ENCODE measurements at regions not wholly inside any gene's neighbourhood (a gene's known extent, or its start where the extent isn't known, plus 50 kb on each side); places are given as distances from the start of the nearest gene placed in this dataset.

DNA sequence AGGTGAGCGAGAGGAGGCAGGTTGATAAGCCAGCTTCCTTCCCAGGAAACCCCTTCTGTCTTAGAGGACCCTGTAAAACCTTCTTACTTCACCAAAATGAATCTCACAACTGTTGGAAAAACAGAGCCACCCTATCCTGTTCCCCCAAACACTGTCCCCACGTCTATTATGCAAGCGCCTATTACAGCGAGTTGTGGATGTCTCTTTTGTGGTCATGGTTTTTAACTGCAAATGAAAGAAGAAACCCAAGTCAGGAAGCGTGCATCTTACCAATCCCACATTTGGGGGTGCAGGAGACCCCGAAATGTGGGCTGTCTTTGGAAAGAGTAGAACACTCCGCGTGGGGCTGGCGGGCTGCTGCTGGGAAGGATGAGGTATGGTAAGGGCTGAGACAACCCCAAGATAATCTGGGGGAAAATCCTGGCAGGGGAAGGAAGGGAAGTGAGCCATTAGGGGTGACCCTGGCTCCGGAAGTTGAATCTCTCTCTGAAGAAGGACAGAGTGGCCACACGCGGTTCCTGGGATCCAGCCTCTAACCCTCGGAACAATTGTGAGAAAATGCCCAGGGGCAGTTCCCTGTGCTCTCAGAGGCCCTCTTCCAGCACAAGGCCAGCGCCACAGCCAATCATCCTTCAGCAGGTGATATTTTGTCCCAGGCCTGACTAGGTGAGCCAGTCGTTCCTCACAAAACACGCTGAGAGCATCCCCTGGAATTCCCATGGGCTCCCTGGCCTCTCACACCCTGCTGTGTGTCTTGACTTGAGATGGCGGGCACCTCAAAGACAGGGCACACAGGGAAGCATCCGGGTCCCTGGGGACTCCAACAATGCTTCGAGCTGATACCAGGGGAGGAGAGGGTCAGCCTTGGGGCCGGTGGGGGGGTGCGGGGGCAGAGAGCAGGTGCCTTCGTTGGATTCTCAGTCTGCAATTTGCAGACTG lies 168.5 kb upstream of the IRF2BP2 start:
- TF ChIP-seq EZH2 (IDR thresholded peaks at IDR 0.05; ENCODE audit: borderline replicate concordance, low read depth, low read length, poor library complexity, severe bottlenecking): no peak
- TF ChIP-seq, protein P1, sequence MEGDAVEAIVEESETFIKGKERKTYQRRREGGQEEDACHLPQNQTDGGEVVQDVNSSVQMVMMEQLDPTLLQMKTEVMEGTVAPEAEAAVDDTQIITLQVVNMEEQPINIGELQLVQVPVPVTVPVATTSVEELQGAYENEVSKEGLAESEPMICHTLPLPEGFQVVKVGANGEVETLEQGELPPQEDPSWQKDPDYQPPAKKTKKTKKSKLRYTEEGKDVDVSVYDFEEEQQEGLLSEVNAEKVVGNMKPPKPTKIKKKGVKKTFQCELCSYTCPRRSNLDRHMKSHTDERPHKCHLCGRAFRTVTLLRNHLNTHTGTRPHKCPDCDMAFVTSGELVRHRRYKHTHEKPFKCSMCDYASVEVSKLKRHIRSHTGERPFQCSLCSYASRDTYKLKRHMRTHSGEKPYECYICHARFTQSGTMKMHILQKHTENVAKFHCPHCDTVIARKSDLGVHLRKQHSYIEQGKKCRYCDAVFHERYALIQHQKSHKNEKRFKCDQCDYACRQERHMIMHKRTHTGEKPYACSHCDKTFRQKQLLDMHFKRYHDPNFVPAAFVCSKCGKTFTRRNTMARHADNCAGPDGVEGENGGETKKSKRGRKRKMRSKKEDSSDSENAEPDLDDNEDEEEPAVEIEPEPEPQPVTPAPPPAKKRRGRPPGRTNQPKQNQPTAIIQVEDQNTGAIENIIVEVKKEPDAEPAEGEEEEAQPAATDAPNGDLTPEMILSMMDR (conservative IDR thresholded peaks at IDR 0.05; ENCODE audit: low read depth, low read length): no peak
- Histone ChIP-seq H3K27ac (ENCODE audit: low read depth, low read length, poor library complexity, severe bottlenecking) (no peak overlapping the region), H3K27me3 (replicated peaks; ENCODE audit: insufficient read depth, low read depth, low read length, poor library complexity) (peaks cover 58% of the 10 kb centered on the region), H3K36me3 (ENCODE audit: insufficient read depth, low read length, poor library complexity, severe bottlenecking) (no peaks in the 10 kb centered on the region), H3K9me3 (ENCODE audit: low read depth, low read length, poor library complexity, severe bottlenecking) (no peaks in the 10 kb centered on the region), H3K4me1 (ENCODE audit: insufficient read depth, low read length, poor library complexity, severe bottlenecking) (no peaks in the 10 kb centered on the region), H3K4me3 (ENCODE audit: low read depth, low read length, poor library complexity, severe bottlenecking) (no peak overlapping the region)
- BruUV-seq (replicated peaks): no TSS peak
- POLR2A ChIA-PET (ENCODE audit: low non-redundant PET): no interaction called here
- CTCF ChIA-PET: no interaction called here
- DNase-seq (ENCODE audit: low spot score): peak; percentile 26
- intact Hi-C loops (cut with micrococcal nuclease; ENCODE audit: unreplicated experiment): no loop called here

DNA sequence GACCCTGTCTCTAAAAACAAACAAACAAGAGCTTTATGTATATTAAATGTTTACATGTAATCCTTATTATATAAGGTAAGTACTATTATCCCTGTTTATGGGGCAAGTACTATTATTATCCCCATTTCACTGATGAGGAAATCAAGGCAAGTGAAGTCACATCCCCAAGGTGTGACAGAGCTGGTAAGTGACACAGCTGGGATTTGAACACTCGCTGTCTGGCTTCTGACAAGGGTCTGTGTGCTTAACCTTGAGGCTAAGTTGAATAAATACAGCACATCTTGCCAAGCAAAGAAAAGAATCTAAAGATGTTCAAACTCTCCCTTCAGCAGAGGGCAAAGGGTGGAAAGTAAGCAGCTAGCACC lies 167.9 kb upstream of the IRF2BP2 start:
- peak; percentile 14 for DNase-seq (ENCODE audit: low spot score)
- Histone ChIP-seq H3K36me3 (ENCODE audit: insufficient read depth, low read length, poor library complexity, severe bottlenecking) (no peaks in the 10 kb centered on the region), H3K27me3 (replicated peaks; ENCODE audit: insufficient read depth, low read depth, low read length, poor library complexity) (peaks cover 58% of the 10 kb centered on the region), H3K9me3 (ENCODE audit: low read depth, low read length, poor library complexity, severe bottlenecking) (no peaks in the 10 kb centered on the region), H3K4me3 (ENCODE audit: low read depth, low read length, poor library complexity, severe bottlenecking) (no peak overlapping the region), H3K4me1 (ENCODE audit: insufficient read depth, low read length, poor library complexity, severe bottlenecking) (no peaks in the 10 kb centered on the region), H3K27ac (ENCODE audit: low read depth, low read length, poor library complexity, severe bottlenecking) (no peak overlapping the region)
- intact Hi-C loops (cut with micrococcal nuclease; ENCODE audit: unreplicated experiment): no loop called here
- BruUV-seq (replicated peaks): no TSS peak
- CTCF ChIA-PET: no interaction called here
- POLR2A ChIA-PET (ENCODE audit: low non-redundant PET): no interaction called here
- TF ChIP-seq, protein P1 (conservative IDR thresholded peaks at IDR 0.05; ENCODE audit: low read depth, low read length): no peak
- no peak for TF ChIP-seq EZH2 (IDR thresholded peaks at IDR 0.05; ENCODE audit: borderline replicate concordance, low read depth, low read length, poor library complexity, severe bottlenecking)

- Histone ChIP-seq H3K9me3 (ENCODE audit: low read depth, low read length, poor library complexity, severe bottlenecking) (no peaks in the 10 kb centered on the region), H3K27me3 (replicated peaks; ENCODE audit: insufficient read depth, low read depth, low read length, poor library complexity) (peaks cover 56% of the 10 kb centered on the region), H3K4me3 (ENCODE audit: low read depth, low read length, poor library complexity, severe bottlenecking) (no peak overlapping the region), H3K4me1 (ENCODE audit: insufficient read depth, low read length, poor library complexity, severe bottlenecking) (no peaks in the 10 kb centered on the region), H3K27ac (ENCODE audit: low read depth, low read length, poor library complexity, severe bottlenecking) (no peak overlapping the region), H3K36me3 (ENCODE audit: insufficient read depth, low read length, poor library complexity, severe bottlenecking) (no peaks in the 10 kb centered on the region)
- intact Hi-C loops (cut with micrococcal nuclease; ENCODE audit: unreplicated experiment): no loop called here
- DNase-seq (ENCODE audit: low spot score): peak; percentile 10
- ChIA-PET CTCF (no interaction called here), POLR2A (ENCODE audit: low non-redundant PET) (no interaction called here)
- no TSS peak for BruUV-seq (replicated peaks)
- TF ChIP-seq, protein P1 (conservative IDR thresholded peaks at IDR 0.05; ENCODE audit: low read depth, low read length): no peak
- no peak for TF ChIP-seq EZH2 (IDR thresholded peaks at IDR 0.05; ENCODE audit: borderline replicate concordance, low read depth, low read length, poor library complexity, severe bottlenecking)
These were observed 167.2 kb upstream of the IRF2BP2 start for GRCh38 chr1:234776876-234777855.
